GM12891 (cell line): ENCODE measurements at regions not wholly inside any gene's neighbourhood (a gene's known extent, or its start where the extent isn't known, plus 50 kb on each side); places are given as distances from the start of the nearest gene placed in this dataset.

Experiments used
- POLR2A ChIP-seq: IDR thresholded peaks from 2 replicates; pipeline ENCODE4 v1.6.1; 2011; ENCODE audit warnings: low read depth, low read length, control low read depth
- POLR2AphosphoS5 ChIP-seq: IDR thresholded peaks from 2 replicates; pipeline ENCODE4 v1.6.1; 2011; ENCODE audit warnings: low read depth, low read length, control low read depth
- POU2F2 ChIP-seq: IDR thresholded peaks from 2 replicates; pipeline ENCODE4 v1.6.1; 2011; ENCODE audit warnings: low read depth, mild to moderate bottlenecking, control low read depth, low read length, moderate library complexity
- SPI1 ChIP-seq: IDR thresholded peaks from 2 replicates; pipeline ENCODE4 v1.6.1; 2011; ENCODE audit warnings: low read depth, low read length, control low read depth
- TAF1 ChIP-seq: IDR thresholded peaks from 2 replicates; pipeline ENCODE4 v1.6.1; 2011; ENCODE audit warnings: low read depth, low read length, control low read depth

DNA sequence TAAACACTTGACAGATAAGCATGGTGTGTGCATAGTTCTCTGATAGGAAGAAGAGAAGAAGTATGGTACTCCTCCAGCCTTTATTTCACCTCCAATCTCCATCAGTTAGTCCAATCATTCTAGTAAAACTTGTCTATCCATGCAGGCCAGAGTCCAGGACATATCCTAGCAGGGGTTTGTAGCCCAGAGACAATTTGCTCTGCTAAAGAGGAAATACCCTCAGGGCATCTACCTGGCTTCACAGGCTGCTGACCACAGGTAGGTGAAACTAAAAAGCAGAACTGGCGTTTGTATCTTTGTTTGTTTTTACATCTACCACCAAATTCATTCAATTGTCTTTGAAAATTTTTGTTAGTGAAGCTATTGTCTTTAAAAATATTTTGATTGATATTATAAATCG is 717.6 kb downstream of the FSCB start:
- TF ChIP-seq POLR2AphosphoS5 (no peak), POLR2A (no peak), TAF1 (no peak), SPI1 (no peak), POU2F2 (no peak)
